GM18502 (cell line): ENCODE measurements at regions not wholly inside any gene's neighbourhood (a gene's known extent, or its start where the extent isn't known, plus 50 kb on each side); places are given as distances from the start of the nearest gene placed in this dataset.

Experiments used
- ATAC-seq: cut with Tn5 transposase; IDR thresholded peaks from one replicate; pipeline ENCODE4 v1.9.1; 2021; ENCODE audit warnings: mild to moderate bottlenecking; ENCODE audit not compliant: unreplicated experiment, poor library complexity

GRCh38 chr3:178267158-178267844 lies 268.9 kb upstream of the KCNMB2 start:
- no peak for ATAC-seq

GRCh38 chr3:178270838-178271237 lies 265.4 kb upstream of the KCNMB2 start:
- ATAC-seq: no peak

GRCh38 chr3:178271740-178272387 lies 264.4 kb upstream of the KCNMB2 start:
- no peak for ATAC-seq

GRCh38 chr3:178272841-178273240 lies 263.4 kb upstream of the KCNMB2 start:
- ATAC-seq: no peak

- no peak for ATAC-seq
Measured at GRCh38 chr3:178274711-178275110, 261.5 kb upstream of the KCNMB2 start.

- ATAC-seq: no peak
Measured at GRCh38 chr3:178275311-178275710, 260.9 kb upstream of the KCNMB2 start.

- ATAC-seq: no peak
Measured at GRCh38 chr3:178275793-178276192, 260.4 kb upstream of the KCNMB2 start.

GRCh38 chr3:178277605-178278004 lies 258.6 kb upstream of the KCNMB2 start:
- no peak for ATAC-seq

- no peak for ATAC-seq
Measured at GRCh38 chr3:178283561-178283960, 252.7 kb upstream of the KCNMB2 start.

GRCh38 chr3:178284181-178284580 lies 252.1 kb upstream of the KCNMB2 start:
- ATAC-seq: no peak

GRCh38 chr3:178288074-178288473 lies 248.2 kb upstream of the KCNMB2 start:
- ATAC-seq: no peak

- ATAC-seq: no peak
Measured at GRCh38 chr3:178289544-178290160, 246.6 kb upstream of the KCNMB2 start.

- ATAC-seq: no peak
Measured at GRCh38 chr3:178291574-178292370, 244.5 kb upstream of the KCNMB2 start.

- no peak for ATAC-seq
Measured at GRCh38 chr3:178295292-178295912, 240.8 kb upstream of the KCNMB2 start.

- no peak for ATAC-seq
Measured at GRCh38 chr3:178297199-178297598, 239.0 kb upstream of the KCNMB2 start.

GRCh38 chr3:178297740-178298139 lies 238.5 kb upstream of the KCNMB2 start:
- ATAC-seq: no peak

- no peak for ATAC-seq
Measured at GRCh38 chr3:178300441-178300959, 235.7 kb upstream of the KCNMB2 start.

- no peak for ATAC-seq
Measured at GRCh38 chr3:178302966-178303930, 233.0 kb upstream of the KCNMB2 start.
